GM21526 (cell line): ENCODE measurements at regions not wholly inside any gene's neighbourhood (a gene's known extent, or its start where the extent isn't known, plus 50 kb on each side); places are given as distances from the start of the nearest gene placed in this dataset.

ENCODE experiments used
- ATAC-seq: cut with Tn5 transposase; IDR thresholded peaks from one replicate; pipeline ENCODE4 v1.9.1; 2021; ENCODE audit warnings: moderate library complexity; ENCODE audit not compliant: unreplicated experiment, low FRiP score

DNA sequence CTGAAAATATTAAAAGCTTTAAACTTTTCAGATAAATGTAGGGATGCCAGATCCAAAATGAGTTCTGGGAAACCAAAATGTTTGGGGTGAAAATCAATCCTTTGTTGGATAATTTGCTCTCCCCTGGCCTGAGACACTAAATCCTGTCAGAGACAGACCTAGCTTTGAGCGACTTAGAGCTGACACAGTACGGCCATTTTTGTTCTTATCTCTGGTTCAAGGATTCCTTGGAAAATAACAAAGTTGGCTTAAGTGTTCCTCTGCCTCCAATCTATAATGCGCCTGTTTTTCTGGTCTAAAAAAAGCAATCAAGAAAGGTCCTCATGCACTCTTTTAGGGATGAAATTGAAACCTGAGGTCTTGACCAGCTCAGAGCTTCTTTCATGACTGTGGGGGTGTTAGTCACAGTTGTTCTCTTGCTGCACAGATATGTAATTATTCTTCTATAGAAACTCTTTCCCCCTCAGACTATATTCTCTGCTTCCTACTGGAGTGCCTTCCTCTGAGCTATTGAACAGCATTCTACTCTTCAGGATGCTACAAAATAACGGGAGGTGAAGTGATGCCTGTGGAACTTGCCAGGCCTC, 52.3 kb upstream of the EGLN3 start:
- ATAC-seq = no peak
